Panc1 (cell line): ENCODE measurements at regions not wholly inside any gene's neighbourhood (a gene's known extent, or its start where the extent isn't known, plus 50 kb on each side); places are given as distances from the start of the nearest gene placed in this dataset.

Experiments used
- POLR2AphosphoS5 ChIP-seq: IDR thresholded peaks from 2 replicates; pipeline ENCODE4 v1.6.1; 2012; ENCODE audit warnings: mild to moderate bottlenecking, low read depth, low read length, moderate library complexity
- TF ChIP-seq, protein P1 (sequence below): fragments of 450-650 bp; IDR thresholded peaks from 2 replicates; pipeline ENCODE4 v1.5.1; 2017; ENCODE audit warnings: mild to moderate bottlenecking

- TF ChIP-seq, protein P1, sequence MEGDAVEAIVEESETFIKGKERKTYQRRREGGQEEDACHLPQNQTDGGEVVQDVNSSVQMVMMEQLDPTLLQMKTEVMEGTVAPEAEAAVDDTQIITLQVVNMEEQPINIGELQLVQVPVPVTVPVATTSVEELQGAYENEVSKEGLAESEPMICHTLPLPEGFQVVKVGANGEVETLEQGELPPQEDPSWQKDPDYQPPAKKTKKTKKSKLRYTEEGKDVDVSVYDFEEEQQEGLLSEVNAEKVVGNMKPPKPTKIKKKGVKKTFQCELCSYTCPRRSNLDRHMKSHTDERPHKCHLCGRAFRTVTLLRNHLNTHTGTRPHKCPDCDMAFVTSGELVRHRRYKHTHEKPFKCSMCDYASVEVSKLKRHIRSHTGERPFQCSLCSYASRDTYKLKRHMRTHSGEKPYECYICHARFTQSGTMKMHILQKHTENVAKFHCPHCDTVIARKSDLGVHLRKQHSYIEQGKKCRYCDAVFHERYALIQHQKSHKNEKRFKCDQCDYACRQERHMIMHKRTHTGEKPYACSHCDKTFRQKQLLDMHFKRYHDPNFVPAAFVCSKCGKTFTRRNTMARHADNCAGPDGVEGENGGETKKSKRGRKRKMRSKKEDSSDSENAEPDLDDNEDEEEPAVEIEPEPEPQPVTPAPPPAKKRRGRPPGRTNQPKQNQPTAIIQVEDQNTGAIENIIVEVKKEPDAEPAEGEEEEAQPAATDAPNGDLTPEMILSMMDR = no peak
- TF ChIP-seq POLR2AphosphoS5 = no peak
These were observed 647.5 kb downstream of the TYW1 start for GRCh38 chr7:67644151-67644550.
